CD14-positive monocyte (primary cell): ENCODE measurements at regions not wholly inside any gene's neighbourhood (a gene's known extent, or its start where the extent isn't known, plus 50 kb on each side); places are given as distances from the start of the nearest gene placed in this dataset.

Experiments used
- DNase-seq, 3 donors: peaks; one replicate each; pipeline ENCODE4 v3.0.0-alpha.2; 2011 to 2022
- H2AFZ ChIP-seq: 2 replicates; pipeline ENCODE4 v1.6.0; 2012; ENCODE audit warnings: mild to moderate bottlenecking, low read depth, low read length, inconsistent platforms; ENCODE audit not compliant: insufficient read depth, poor library complexity, severe bottlenecking
- H3K27ac ChIP-seq, 2 donors: 1 replicate in 1 of 2; 2 replicates in 1 of 2; pipeline ENCODE4 v1.5.1; 2012 to 2013; ENCODE audit warnings: low read length in 2 of 2, control low read depth in 1 of 2, inconsistent platforms in 1 of 2, low read depth in 1 of 2, mild to moderate bottlenecking in 1 of 2
- H3K27me3 ChIP-seq, 2 donors: one replicate each; pipeline versions ENCODE4 v1.6.0 to v1.6.1; 2011 to 2013; ENCODE audit warnings: low read length in 2 of 2; ENCODE audit not compliant: control insufficient read depth in 2 of 2, insufficient read depth in 2 of 2
- H3K36me3 ChIP-seq, 2 donors: replicated peaks in 1 of 2; 1 replicate in 1 of 2; 2 replicates in 1 of 2; pipeline versions ENCODE4 v1.5.1 to v1.6.1; 2012 to 2013; ENCODE audit warnings: low read length in 2 of 2, control low read depth in 1 of 2, inconsistent platforms in 1 of 2, mild to moderate bottlenecking in 1 of 2; ENCODE audit not compliant: insufficient read depth in 2 of 2, control insufficient read depth in 1 of 2
- H3K4me1 ChIP-seq, 2 donors: 1 replicate in 1 of 2; 2 replicates in 1 of 2; pipeline versions ENCODE4 v1.5.1 to v1.6.1; 2012 to 2013; ENCODE audit warnings: low read length in 2 of 2, control low read depth in 1 of 2, inconsistent platforms in 1 of 2, mild to moderate bottlenecking in 1 of 2, moderate library complexity in 1 of 2; ENCODE audit not compliant: insufficient read depth in 2 of 2, control insufficient read depth in 1 of 2
- H3K4me2 ChIP-seq: replicated peaks from 2 replicates; pipeline ENCODE3; 2012; ENCODE audit warnings: low read length, moderate library complexity, mild to moderate bottlenecking; ENCODE audit not compliant: poor library complexity, severe bottlenecking; ENCODE audit errors: extremely low read depth
- H3K4me3 ChIP-seq, 3 experiments: fragments of 200-600 bp in 1 of 3; sonication (generic) in 1 of 3; replicated peaks in 1 of 3; 1 replicate in 2 of 3; 2 replicates in 1 of 3; pipeline ENCODE4 v1.5.1; 2011 to 2013; ENCODE audit warnings: low read length in 3 of 3, mild to moderate bottlenecking in 3 of 3, control low read depth in 2 of 3, low read depth in 2 of 3, inconsistent platforms in 1 of 3, moderate library complexity in 1 of 3
- H3K79me2 ChIP-seq: 2 replicates; pipeline ENCODE4 v1.6.0; 2012; ENCODE audit warnings: mild to moderate bottlenecking, control low read depth, inconsistent platforms, low read length, moderate library complexity; ENCODE audit not compliant: insufficient read depth
- H3K9ac ChIP-seq: 2 replicates; pipeline ENCODE4 v1.6.0; 2017; ENCODE audit warnings: low read length, mild to moderate bottlenecking; ENCODE audit not compliant: insufficient read depth, poor library complexity, severe bottlenecking
- H3K9me3 ChIP-seq, 2 donors: replicated peaks in 1 of 2; 1 replicate in 1 of 2; 2 replicates in 1 of 2; pipeline versions ENCODE4 v1.5.1 to v1.6.1; 2012 to 2013; ENCODE audit warnings: low read length in 2 of 2, control low read depth in 1 of 2; ENCODE audit not compliant: control insufficient read depth in 1 of 2, insufficient read depth in 1 of 2
- H4K20me1 ChIP-seq: 2 replicates; pipeline ENCODE4 v1.6.0; 2012; ENCODE audit warnings: mild to moderate bottlenecking, low read length, control low read depth, moderate library complexity; ENCODE audit not compliant: insufficient read depth
- H3K27ac Mint-ChIP-seq, 7 donors: one replicate each; pipeline ENCODE4 v1.8.0; 2020; ENCODE audit warnings: mild to moderate bottlenecking in 7 of 7, mixed read lengths in 7 of 7, moderate library complexity in 6 of 7, inconsistent platforms in 2 of 7
- H3K27me3 Mint-ChIP-seq, 3 donors: one replicate each; pipeline ENCODE4 v1.8.0; 2021 to 2022; ENCODE audit warnings: low read depth in 3 of 3, mild to moderate bottlenecking in 3 of 3, mixed read lengths in 3 of 3, moderate library complexity in 3 of 3, inconsistent platforms in 1 of 3
- H3K36me3 Mint-ChIP-seq, 2 donors: one replicate each; pipeline ENCODE4 v1.8.0; 2020; ENCODE audit warnings: mixed read lengths in 2 of 2, inconsistent platforms in 1 of 2, mild to moderate bottlenecking in 1 of 2
- H3K4me1 Mint-ChIP-seq: one replicate; pipeline ENCODE4 v1.8.0; 2020; ENCODE audit warnings: mild to moderate bottlenecking, mixed read lengths
- H3K4me3 Mint-ChIP-seq, 2 donors: one replicate each; pipeline ENCODE4 v1.8.0; 2020; ENCODE audit warnings: mild to moderate bottlenecking in 2 of 2, mixed read lengths in 2 of 2, moderate library complexity in 1 of 2
- H3K9me3 Mint-ChIP-seq, 7 donors: one replicate each; pipeline ENCODE4 v1.8.0; 2020 to 2022; ENCODE audit warnings: mixed read lengths in 7 of 7, mild to moderate bottlenecking in 6 of 7, moderate library complexity in 6 of 7, inconsistent platforms in 2 of 7
- WGBS: methylation state at CpG from one replicate; pipeline ENCODE4 v1.1.5; 2013; ENCODE audit warnings: missing lambda C conversion rate; ENCODE audit not compliant: insufficient coverage; 5-methylcytosine and 5-hydroxymethylcytosine counted together
- intact Hi-C, 2 donors: fragments of 100-400 bp; cut with micrococcal nuclease; formaldehyde crosslinking; loops; one replicate each; pipeline versions ENCODE4 v1.15.0 to v1.15.1; 2023
- TF ChIP-seq, protein P1 (sequence below): fragments of 200-600 bp; IDR thresholded peaks from one replicate; pipeline ENCODE4 v1.8.0; 2022; ENCODE audit warnings: antibody characterized with exemption, mild to moderate bottlenecking

GRCh38 chr1:115412733-115413132, 74.7 kb upstream of the NGF start:
- Histone ChIP-seq H3K4me1 (no peaks in the 10 kb centered on the region), H3K4me2 (no peak overlapping the region), H3K9me3 (no peaks in the 10 kb centered on the region), H3K27me3 (no peaks in the 10 kb centered on the region), H4K20me1 (no peaks in the 10 kb centered on the region), H3K27ac (no peak overlapping the region), H3K4me3 (no peak overlapping the region), H3K36me3 (no peaks in the 10 kb centered on the region), H2AFZ (no peak overlapping the region), H3K9ac (no peak overlapping the region), H3K79me2 (no peaks in the 10 kb centered on the region)
- 86% methylated on average over 1 of the region's 1 CpG for WGBS
- Mint-ChIP-seq H3K36me3 (no peaks in the 10 kb centered on the region), H3K9me3 (peaks cover 0 to 10% (median 3%) of the 10 kb centered on the region in 7 donors), H3K4me1 (peaks cover 2% of the 10 kb centered on the region), H3K27ac (peak overlapping the region in 1 of 7 donors; percentile 46), H3K4me3 (no peak overlapping the region), H3K27me3 (peaks cover 3 to 4% (median 4%) of the 10 kb centered on the region in 3 donors)
- TF ChIP-seq, protein P1, sequence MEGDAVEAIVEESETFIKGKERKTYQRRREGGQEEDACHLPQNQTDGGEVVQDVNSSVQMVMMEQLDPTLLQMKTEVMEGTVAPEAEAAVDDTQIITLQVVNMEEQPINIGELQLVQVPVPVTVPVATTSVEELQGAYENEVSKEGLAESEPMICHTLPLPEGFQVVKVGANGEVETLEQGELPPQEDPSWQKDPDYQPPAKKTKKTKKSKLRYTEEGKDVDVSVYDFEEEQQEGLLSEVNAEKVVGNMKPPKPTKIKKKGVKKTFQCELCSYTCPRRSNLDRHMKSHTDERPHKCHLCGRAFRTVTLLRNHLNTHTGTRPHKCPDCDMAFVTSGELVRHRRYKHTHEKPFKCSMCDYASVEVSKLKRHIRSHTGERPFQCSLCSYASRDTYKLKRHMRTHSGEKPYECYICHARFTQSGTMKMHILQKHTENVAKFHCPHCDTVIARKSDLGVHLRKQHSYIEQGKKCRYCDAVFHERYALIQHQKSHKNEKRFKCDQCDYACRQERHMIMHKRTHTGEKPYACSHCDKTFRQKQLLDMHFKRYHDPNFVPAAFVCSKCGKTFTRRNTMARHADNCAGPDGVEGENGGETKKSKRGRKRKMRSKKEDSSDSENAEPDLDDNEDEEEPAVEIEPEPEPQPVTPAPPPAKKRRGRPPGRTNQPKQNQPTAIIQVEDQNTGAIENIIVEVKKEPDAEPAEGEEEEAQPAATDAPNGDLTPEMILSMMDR, result no peak
- intact Hi-C loops, result no loop called here
- DNase-seq, result no peak

DNA sequence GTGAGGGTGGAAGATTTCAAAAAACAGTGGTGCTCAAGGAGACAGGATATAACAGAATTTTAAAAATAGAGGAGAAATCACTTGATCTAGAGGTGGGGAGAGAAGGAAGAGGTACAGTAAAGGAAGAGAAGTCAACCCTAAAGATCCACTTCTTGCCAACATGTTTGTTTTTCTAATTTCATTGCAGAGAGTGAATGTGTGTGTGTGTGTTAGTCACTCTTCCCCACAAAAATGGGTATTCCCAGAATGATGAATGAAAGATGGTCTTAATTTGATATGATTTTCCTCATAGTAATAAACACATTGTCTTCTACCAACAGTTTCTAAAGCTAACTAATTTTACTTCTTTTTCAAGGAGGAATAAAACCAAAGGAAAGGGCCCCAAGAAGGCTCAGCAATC, 74.2 kb upstream of the NGF start:
- H3K36me3 ChIP-seq, result no peaks in the 10 kb centered on the region
- Mint-ChIP-seq H3K4me3 (no peak overlapping the region), H3K9me3 (peaks cover 0 to 10% (median 3%) of the 10 kb centered on the region in 7 donors), H3K36me3 (no peaks in the 10 kb centered on the region), H3K4me1 (peaks cover 2% of the 10 kb centered on the region), H3K27me3 (peaks cover 3 to 4% (median 4%) of the 10 kb centered on the region in 3 donors), H3K27ac (no peak overlapping the region)
- H3K27me3 ChIP-seq, result no peaks in the 10 kb centered on the region
- H3K4me1 ChIP-seq, result no peaks in the 10 kb centered on the region
- H3K9me3 ChIP-seq, result no peaks in the 10 kb centered on the region
- H4K20me1 ChIP-seq, result no peaks in the 10 kb centered on the region
- no peak overlapping the region for H3K9ac ChIP-seq
- H3K79me2 ChIP-seq, result no peaks in the 10 kb centered on the region
- H3K4me3 ChIP-seq, result no peak overlapping the region
- TF ChIP-seq, protein P1, result no peak
- H3K27ac ChIP-seq, result no peak overlapping the region
- intact Hi-C loops, result no loop called here
- no peak overlapping the region for H3K4me2 ChIP-seq
- DNase-seq, result no peak
- no peak overlapping the region for H2AFZ ChIP-seq
